ENCODE measurements at regions not wholly inside any gene's neighbourhood (a gene's known extent, or its start where the extent isn't known, plus 50 kb on each side); places are given as distances from the start of the nearest gene placed in this dataset.

DNA sequence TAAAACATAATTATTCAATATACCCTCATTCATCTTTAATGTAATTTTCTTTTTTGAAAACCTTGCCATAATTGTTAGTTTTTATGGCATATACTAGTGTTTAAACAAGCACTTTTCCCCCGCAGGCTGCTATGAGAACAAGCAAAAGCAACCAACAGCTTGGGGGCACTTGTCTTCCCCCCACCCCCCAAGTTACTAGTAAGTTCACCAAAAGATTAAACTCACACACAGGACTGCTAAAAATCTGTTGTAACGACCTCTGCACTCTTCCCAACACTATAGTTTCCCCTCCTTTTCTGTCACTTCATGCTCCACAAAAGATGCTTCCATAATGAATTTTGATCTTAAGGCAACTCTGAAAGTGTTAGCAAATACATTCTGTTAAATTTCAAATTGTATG, 474.9 kb upstream of the SOX5 start:
- Histone ChIP-seq H3K4me1 (peaks cover 0 to 8% of the 10 kb centered on the region in 2 donors), H3K27ac (no peak overlapping the region), H3K36me3 (no peaks in the 10 kb centered on the region), H3K27me3 (no peaks in the 10 kb centered on the region), H3K4me3 (no peak overlapping the region), H3K9me3 (no peaks in the 10 kb centered on the region)
- TF ChIP-seq, protein P1, sequence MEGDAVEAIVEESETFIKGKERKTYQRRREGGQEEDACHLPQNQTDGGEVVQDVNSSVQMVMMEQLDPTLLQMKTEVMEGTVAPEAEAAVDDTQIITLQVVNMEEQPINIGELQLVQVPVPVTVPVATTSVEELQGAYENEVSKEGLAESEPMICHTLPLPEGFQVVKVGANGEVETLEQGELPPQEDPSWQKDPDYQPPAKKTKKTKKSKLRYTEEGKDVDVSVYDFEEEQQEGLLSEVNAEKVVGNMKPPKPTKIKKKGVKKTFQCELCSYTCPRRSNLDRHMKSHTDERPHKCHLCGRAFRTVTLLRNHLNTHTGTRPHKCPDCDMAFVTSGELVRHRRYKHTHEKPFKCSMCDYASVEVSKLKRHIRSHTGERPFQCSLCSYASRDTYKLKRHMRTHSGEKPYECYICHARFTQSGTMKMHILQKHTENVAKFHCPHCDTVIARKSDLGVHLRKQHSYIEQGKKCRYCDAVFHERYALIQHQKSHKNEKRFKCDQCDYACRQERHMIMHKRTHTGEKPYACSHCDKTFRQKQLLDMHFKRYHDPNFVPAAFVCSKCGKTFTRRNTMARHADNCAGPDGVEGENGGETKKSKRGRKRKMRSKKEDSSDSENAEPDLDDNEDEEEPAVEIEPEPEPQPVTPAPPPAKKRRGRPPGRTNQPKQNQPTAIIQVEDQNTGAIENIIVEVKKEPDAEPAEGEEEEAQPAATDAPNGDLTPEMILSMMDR (IDR thresholded peaks at IDR 0.05), result no peak
- intact Hi-C loops (cut with DNase I), result loop anchor here (10.0 kb wide), 1 partner anchor 110 kb away; no protein-coding TSS in a partner anchor
- DNase-seq (ENCODE audit: low spot score in 2 of 2), result no peak

DNA sequence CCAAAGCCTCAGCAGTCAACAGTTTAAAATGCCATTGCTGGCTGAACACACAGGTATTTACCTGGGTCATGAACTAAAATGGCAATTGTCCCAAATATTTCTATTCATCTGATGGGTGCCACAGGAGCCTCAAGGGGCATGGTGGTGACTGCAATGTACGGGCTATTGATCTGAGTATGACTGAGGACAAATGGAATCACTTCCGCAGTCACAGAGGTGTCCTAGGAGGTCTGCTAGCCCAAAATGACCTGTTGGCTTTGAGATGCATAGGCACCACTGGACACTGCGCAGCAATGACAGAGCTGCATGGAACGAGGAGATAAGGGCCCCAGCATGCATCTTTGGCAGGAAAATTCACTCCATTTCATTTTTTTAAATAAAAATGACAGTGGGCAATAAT, 474.1 kb upstream of the SOX5 start:
- H3K4me3 ChIP-seq, result no peak overlapping the region
- TF ChIP-seq, protein P1 (IDR thresholded peaks at IDR 0.05), result no peak
- no peaks in the 10 kb centered on the region for H3K36me3 ChIP-seq
- peaks cover 0 to 10% of the 10 kb centered on the region in 2 donors for H3K4me1 ChIP-seq
- no peaks in the 10 kb centered on the region for H3K27me3 ChIP-seq
- intact Hi-C loops (cut with DNase I), result loop anchor here (10.0 kb wide), 1 partner anchor 111 kb away; no protein-coding TSS in a partner anchor
- DNase-seq (ENCODE audit: low spot score in 2 of 2), result no peak
- H3K9me3 ChIP-seq, result no peaks in the 10 kb centered on the region
- H3K27ac ChIP-seq, result no peak overlapping the region

DNA sequence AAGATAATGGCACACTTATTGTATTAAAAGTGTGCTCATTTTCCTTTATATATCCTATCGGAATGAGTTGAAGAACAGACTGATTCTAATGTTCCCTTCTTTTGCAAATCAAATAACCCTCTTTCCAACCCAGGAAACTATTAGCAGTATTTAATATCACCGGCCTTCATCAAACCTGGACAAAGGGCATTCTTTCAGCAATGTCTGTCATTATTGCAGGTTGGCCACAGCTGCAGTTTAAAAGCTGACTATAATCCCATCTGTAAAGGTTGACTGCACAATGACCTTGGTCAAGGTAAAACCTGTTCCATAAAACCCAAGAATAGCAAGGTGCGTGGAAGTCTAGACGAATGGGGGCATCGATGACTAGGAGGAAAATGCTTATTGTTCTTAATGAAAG, 472.3 kb upstream of the SOX5 start:
- Histone ChIP-seq H3K36me3 (no peaks in the 10 kb centered on the region), H3K9me3 (no peaks in the 10 kb centered on the region), H3K4me1 (peaks cover 0 to 14% of the 10 kb centered on the region in 2 donors), H3K4me3 (no peak overlapping the region), H3K27me3 (no peaks in the 10 kb centered on the region), H3K27ac (no peak overlapping the region)
- intact Hi-C loops (cut with DNase I), result loop anchor here (10.0 kb wide), 1 partner anchor 113 kb away; no protein-coding TSS in a partner anchor
- TF ChIP-seq, protein P1 (IDR thresholded peaks at IDR 0.05), result no peak
- no peak for DNase-seq (ENCODE audit: low spot score in 2 of 2)

DNA sequence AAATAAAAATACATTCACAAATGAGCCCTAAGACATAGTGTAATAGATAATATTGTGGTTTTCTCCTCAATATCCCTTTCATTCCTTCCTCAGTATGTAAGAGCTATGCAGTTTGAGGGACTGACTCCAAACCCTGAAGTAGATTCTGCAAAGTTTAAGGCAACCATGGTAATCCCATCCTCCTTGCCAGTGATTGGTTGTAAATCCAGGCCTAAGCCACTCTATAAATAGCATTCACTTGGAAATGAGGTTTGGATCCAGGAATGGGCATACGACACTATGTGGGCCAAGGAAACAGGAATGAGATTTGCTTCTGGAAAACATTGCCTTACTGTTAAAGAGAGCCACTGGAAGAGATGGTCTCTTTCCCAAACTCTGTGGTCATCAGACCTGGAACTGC, 468.7 kb upstream of the SOX5 start:
- no peaks in the 10 kb centered on the region for H3K27me3 ChIP-seq
- peak overlapping the region; percentile 23 to 56 for H3K27ac ChIP-seq
- intact Hi-C loops (cut with DNase I), result no loop called here
- no peak for DNase-seq (ENCODE audit: low spot score in 2 of 2)
- no peaks in the 10 kb centered on the region for H3K9me3 ChIP-seq
- H3K36me3 ChIP-seq, result no peaks in the 10 kb centered on the region
- H3K4me3 ChIP-seq, result no peak overlapping the region
- peaks cover 0 to 15% of the 10 kb centered on the region in 2 donors for H3K4me1 ChIP-seq
- TF ChIP-seq, protein P1 (IDR thresholded peaks at IDR 0.05), result no peak

DNA sequence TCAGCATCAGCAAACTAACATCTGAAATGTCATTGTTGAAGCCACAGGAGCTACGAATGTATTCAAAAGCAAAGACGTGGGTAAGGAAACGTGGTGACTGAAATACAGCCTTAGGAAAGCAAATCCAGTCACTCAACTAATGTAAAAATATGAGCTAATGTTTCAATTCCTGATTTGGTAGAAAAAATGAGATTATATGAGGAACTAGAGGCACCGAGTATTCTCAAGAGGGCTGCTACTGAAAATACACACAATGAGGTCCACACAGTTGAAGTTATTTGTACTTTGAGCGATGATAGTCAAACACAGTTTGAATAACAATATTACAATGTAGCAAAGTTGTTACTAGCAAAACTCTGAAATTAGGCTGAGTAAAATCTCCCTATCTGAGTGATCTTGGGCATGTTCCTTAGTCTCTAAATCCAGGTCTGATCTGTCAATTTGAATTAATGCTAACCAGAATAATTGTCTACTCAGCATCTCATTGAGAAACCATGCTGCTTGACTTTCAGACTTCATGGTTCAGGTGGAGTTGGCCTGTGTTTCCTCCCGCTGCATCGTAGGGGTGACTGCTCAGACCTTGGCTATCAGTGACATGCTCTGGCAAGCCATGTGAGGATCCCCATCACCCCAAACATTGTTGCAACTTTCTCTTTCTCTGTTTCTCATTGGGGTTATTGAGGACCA, 467.1 kb upstream of the SOX5 start:
- intact Hi-C loops (cut with DNase I), result no loop called here
- H3K4me3 ChIP-seq, result no peak overlapping the region

More for the DNA sequence above, 467.1 kb upstream of the SOX5 start:
- Histone ChIP-seq H3K27ac (no peak overlapping the region), H3K4me1 (peaks cover 0 to 15% of the 10 kb centered on the region in 2 donors), H3K36me3 (no peaks in the 10 kb centered on the region), H3K27me3 (no peaks in the 10 kb centered on the region), H3K9me3 (no peaks in the 10 kb centered on the region)
- TF ChIP-seq, protein P1 (IDR thresholded peaks at IDR 0.05), result no peak
- DNase-seq (ENCODE audit: low spot score in 2 of 2), result no peak

Data from ascending aorta (tissue), 2 donors.